SK-N-SH (cell line): ENCODE measurements at regions not wholly inside any gene's neighbourhood (a gene's known extent, or its start where the extent isn't known, plus 50 kb on each side); places are given as distances from the start of the nearest gene placed in this dataset.
"Not testable (repeated sequence)": the region's sequence is repeated elsewhere in the genome, so short reads cannot be mapped to it uniquely, and the experiment has no call there.

ENCODE experiments used
- CTCF ChIP-seq: fragments of 200-600 bp; sonication (generic); IDR thresholded peaks from 2 replicates; pipeline ENCODE4 v1.6.1; 2017; ENCODE audit warnings: antibody characterized with exemption, mild to moderate bottlenecking, moderate library complexity
- GABPA ChIP-seq: IDR thresholded peaks from 2 replicates; pipeline ENCODE4 v1.4.0; 2012; ENCODE audit warnings: low read depth, mild to moderate bottlenecking
- NFIC ChIP-seq: IDR thresholded peaks from 2 replicates; pipeline ENCODE4 v1.4.0; 2012; ENCODE audit warnings: borderline replicate concordance
- POLR2AphosphoS5 ChIP-seq: IDR thresholded peaks from 2 replicates; pipeline ENCODE4 v1.6.1; 2012; ENCODE audit warnings: low read depth, low read length

DNA sequence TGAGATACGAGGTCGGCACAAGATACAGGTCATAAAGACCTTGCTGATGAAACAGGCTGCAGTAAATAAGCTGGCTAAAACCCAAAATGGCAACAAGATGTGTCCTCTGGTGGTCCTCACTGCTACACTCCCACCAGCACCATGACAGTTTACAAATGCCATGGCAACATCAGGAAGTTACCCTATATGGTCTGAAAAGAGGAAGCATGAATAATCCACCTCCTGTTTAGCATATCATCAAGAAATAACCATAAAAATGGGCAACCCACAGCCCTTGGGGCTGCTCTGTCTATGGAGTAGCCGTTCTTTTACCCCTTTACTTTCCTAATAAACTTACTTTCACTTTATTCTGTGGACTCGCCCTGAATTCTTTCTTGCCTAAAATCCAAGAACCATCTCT is 102.0 kb upstream of the KLF13 start:
- not testable (repeated sequence) for TF ChIP-seq CTCF, NFIC, GABPA, POLR2AphosphoS5
